Spleen (tissue), 11 donors: ENCODE measurements at regions not wholly inside any gene's neighbourhood (a gene's known extent, or its start where the extent isn't known, plus 50 kb on each side); places are given as distances from the start of the nearest gene placed in this dataset.

Experiments used
- DNase-seq: peaks from one replicate; pipeline ENCODE4 v3.0.0-alpha.2; 2020
- H3K27ac ChIP-seq, 8 donors: fragments of 200-600 bp; sonication (generic) in 7 of 8; 1 replicate in 4 of 8; 2 replicates in 4 of 8; pipeline versions ENCODE4 v1.5.0 to v1.8.0; 2016 to 2021; ENCODE audit warnings: inconsistent platforms in 4 of 8, mild to moderate bottlenecking in 4 of 8, moderate library complexity in 1 of 8
- H3K27me3 ChIP-seq, 7 donors: fragments of 200-600 bp; sonication (generic) in 6 of 7; replicated peaks in 1 of 7; 1 replicate in 4 of 7; 2 replicates in 3 of 7; pipeline versions ENCODE4 v1.5.0 to v1.8.0; 2016 to 2021; ENCODE audit warnings: inconsistent platforms in 3 of 7, mild to moderate bottlenecking in 1 of 7
- H3K36me3 ChIP-seq, 6 donors: fragments of 200-600 bp; sonication (generic) in 5 of 6; 1 replicate in 4 of 6; 2 replicates in 2 of 6; pipeline versions ENCODE4 v1.5.0 to v1.8.0; 2016 to 2021; ENCODE audit warnings: inconsistent platforms in 2 of 6
- H3K4me1 ChIP-seq, 6 donors: fragments of 200-600 bp; sonication (generic) in 5 of 6; 1 replicate in 3 of 6; 2 replicates in 3 of 6; pipeline versions ENCODE4 v1.5.0 to v1.8.0; 2016 to 2021; ENCODE audit warnings: inconsistent platforms in 3 of 6
- H3K4me3 ChIP-seq, 8 donors: fragments of 200-600 bp; sonication (generic) in 7 of 8; 1 replicate in 4 of 8; 2 replicates in 4 of 8; pipeline versions ENCODE4 v1.5.0 to v1.8.0; 2016 to 2021; ENCODE audit warnings: inconsistent platforms in 4 of 8, mild to moderate bottlenecking in 4 of 8, moderate library complexity in 2 of 8
- H3K9me3 ChIP-seq, 8 donors: fragments of 200-600 bp; sonication (generic) in 7 of 8; 1 replicate in 4 of 8; 2 replicates in 4 of 8; pipeline versions ENCODE4 v1.5.0 to v1.8.0; 2016 to 2021; ENCODE audit warnings: inconsistent platforms in 4 of 8
- CTCF ChIP-seq, 11 experiments: fragments of 200-600 bp in 7 of 11; fragments of 450-650 bp in 4 of 11; sonication (generic) in 4 of 11; IDR thresholded peaks in 8 of 11; conservative IDR thresholded peaks in 3 of 11; 1 replicate in 7 of 11; 2 replicates in 4 of 11; pipeline versions ENCODE4 v1.4.0 to v1.8.0; 2016 to 2021; ENCODE audit warnings: antibody characterized with exemption in 11 of 11, inconsistent platforms in 4 of 11, mild to moderate bottlenecking in 1 of 11
- POLR2AphosphoS5 ChIP-seq, 3 donors: sonication (generic); formaldehyde crosslinking; IDR thresholded peaks; one replicate each; pipeline ENCODE4 v1.5.1; 2017; ENCODE audit warnings: antibody characterized with exemption in 3 of 3
- WGBS, 5 donors: extraction: QIAGEN DNeasy Blood & Tissue Kit in 3 of 5; methylation state at CpG; one replicate each; pipeline versions ENCODE4 v1.1.5 to v1.1.7; 2013 to 2018; 5-methylcytosine and 5-hydroxymethylcytosine counted together
- intact Hi-C: fragments of 100-400 bp; cut with DNase I; formaldehyde crosslinking; loops from one replicate; pipeline ENCODE4 v1.15.0; 2023; ENCODE audit warnings: low total_unique reads
- small RNA-seq, 4 donors: library from RNA; depleted of rRNA; stranded (forward); fragments of <200 nt; gene quantifications; one replicate each; pipeline ENCODE3, GENCODE V24; 2016
- donor health status: healthy with polysubstance abuse.
- donor health status: DM: no; HTN: no; CAD: no; lungs with moderate emphysema.
- donor health status: DM: no; HTN: no; CAD: no.
- donor health status: Bipolar disorder and iron deficiency.
- donor health status: healthy.
- donor health status: DM: no; HTN: no; CAD: no.
- donor health status: DM: yes; HTN: yes; CAD: no.

- TF ChIP-seq POLR2AphosphoS5 (IDR thresholded peaks at IDR 0.05) (no peak), CTCF (IDR thresholded peaks at IDR 0.05 in 8 of 11, conservative IDR thresholded peaks at IDR 0.05 in 3 of 11) (peak; percentile 68 to 91 (median 79))
- Histone ChIP-seq H3K4me1 (peaks cover 0 to under 1% (median 0%) of the 10 kb centered on the region in 6 donors), H3K9me3 (no peaks in the 10 kb centered on the region), H3K36me3 (no peaks in the 10 kb centered on the region), H3K4me3 (no peak overlapping the region), H3K27me3 (peaks cover 0 to 18% (median 0%) of the 10 kb centered on the region in 7 donors), H3K27ac (no peak overlapping the region)
- DNase-seq = peak; percentile 84
- WGBS, 5 donors = 0 to 4% (median 2%) methylated on average over 3 of the region's 3 CpGs
- intact Hi-C loops = loop anchor here (2.0 to 5.0 kb wide), 3 partner anchors 175 to 388 kb away; no protein-coding TSS in a partner anchor
Observed at GRCh38 chr15:97909291-97909891, 51.1 kb upstream of the ARRDC4 start.

Small RNAs in the stretch of these regions (small RNA-seq; reads per million reads assigned to genes)
- gene AC110588.1 (0 reads per million in 4 donors), gene RF00017 (0 reads per million in 4 donors), gene RNA5SP401 (0 reads per million in 4 donors)
